SK-N-SH treated with all-trans-retinoic acid at 6 μM for 48 hours (cell line): ENCODE measurements at regions not wholly inside any gene's neighbourhood (a gene's known extent, or its start where the extent isn't known, plus 50 kb on each side); places are given as distances from the start of the nearest gene placed in this dataset.

ENCODE experiments used
- ARNTL ChIP-seq: fragments of 450-650 bp; formaldehyde crosslinking; IDR thresholded peaks from 2 replicates; pipeline ENCODE4 v1.5.0; 2020; ENCODE audit warnings: low read depth, mild to moderate bottlenecking, moderate library complexity, borderline replicate concordance
- BACH2 ChIP-seq: fragments of 250-450 bp; sonication (Bioruptor Pico); IDR thresholded peaks from 2 replicates; pipeline ENCODE4 v1.9.0; 2021; ENCODE audit warnings: mild to moderate bottlenecking, borderline replicate concordance
- PPARA ChIP-seq: fragments of 250-450 bp; sonication (Bioruptor Pico); IDR thresholded peaks from 2 replicates; pipeline ENCODE4 v1.5.0; 2020; ENCODE audit warnings: mild to moderate bottlenecking, borderline replicate concordance
- RARB ChIP-seq: fragments of 250-450 bp; sonication (Bioruptor Pico); IDR thresholded peaks from 2 replicates; pipeline ENCODE4 v1.8.0; 2021; ENCODE audit warnings: mild to moderate bottlenecking, moderate library complexity
- TCF4 ChIP-seq: fragments of 250-450 bp; sonication (Bioruptor Pico); IDR thresholded peaks from 2 replicates; pipeline ENCODE4 v1.8.0; 2021; ENCODE audit warnings: mild to moderate bottlenecking, moderate library complexity, borderline replicate concordance
- ZNF8 ChIP-seq: fragments of 450-650 bp; formaldehyde crosslinking; IDR thresholded peaks from 2 replicates; pipeline ENCODE4 v1.5.0; 2020; ENCODE audit warnings: mild to moderate bottlenecking, moderate library complexity
- TF ChIP-seq, protein P1 (sequence below): fragments of 250-450 bp; sonication (Bioruptor Pico); IDR thresholded peaks from 2 replicates; pipeline ENCODE4 v1.8.0; 2020; ENCODE audit warnings: mild to moderate bottlenecking, moderate library complexity, borderline replicate concordance
- TF ChIP-seq, protein P2 (sequence below): fragments of 250-450 bp; sonication (Bioruptor Pico); IDR thresholded peaks from 2 replicates; pipeline ENCODE4 v1.5.1; 2020; ENCODE audit warnings: low read depth, mild to moderate bottlenecking, moderate library complexity

DNA sequence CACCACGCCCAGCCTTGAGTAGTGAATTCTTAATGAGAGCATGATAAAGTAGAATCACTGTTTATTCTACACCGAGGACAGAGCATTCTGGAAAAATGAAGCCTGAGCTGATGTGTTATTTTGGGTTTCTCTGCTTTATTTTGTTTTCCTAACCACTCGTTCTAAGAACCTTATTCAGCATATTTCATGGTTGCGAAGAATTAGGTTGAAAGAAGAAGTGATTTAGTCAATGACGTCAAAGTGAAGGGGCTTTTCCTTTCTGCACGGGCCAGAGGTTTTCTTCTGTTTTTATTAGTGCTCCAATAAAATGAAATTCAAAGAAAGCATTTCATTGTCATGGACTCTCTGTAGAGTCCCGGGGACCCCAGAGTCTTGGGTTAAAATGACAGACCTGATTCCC lies 178.5 kb downstream of the MAF start:
- TF ChIP-seq RARB, result no peak
- TF ChIP-seq, protein P1, sequence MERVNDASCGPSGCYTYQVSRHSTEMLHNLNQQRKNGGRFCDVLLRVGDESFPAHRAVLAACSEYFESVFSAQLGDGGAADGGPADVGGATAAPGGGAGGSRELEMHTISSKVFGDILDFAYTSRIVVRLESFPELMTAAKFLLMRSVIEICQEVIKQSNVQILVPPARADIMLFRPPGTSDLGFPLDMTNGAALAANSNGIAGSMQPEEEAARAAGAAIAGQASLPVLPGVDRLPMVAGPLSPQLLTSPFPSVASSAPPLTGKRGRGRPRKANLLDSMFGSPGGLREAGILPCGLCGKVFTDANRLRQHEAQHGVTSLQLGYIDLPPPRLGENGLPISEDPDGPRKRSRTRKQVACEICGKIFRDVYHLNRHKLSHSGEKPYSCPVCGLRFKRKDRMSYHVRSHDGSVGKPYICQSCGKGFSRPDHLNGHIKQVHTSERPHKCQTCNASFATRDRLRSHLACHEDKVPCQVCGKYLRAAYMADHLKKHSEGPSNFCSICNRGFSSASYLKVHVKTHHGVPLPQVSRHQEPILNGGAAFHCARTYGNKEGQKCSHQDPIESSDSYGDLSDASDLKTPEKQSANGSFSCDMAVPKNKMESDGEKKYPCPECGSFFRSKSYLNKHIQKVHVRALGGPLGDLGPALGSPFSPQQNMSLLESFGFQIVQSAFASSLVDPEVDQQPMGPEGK (CRISPR knock-in tag), result no peak
- TF ChIP-seq ZNF8, result no peak
- TF ChIP-seq BACH2 (CRISPR knock-in tag), result no peak
- no peak for TF ChIP-seq TCF4 (CRISPR knock-in tag)
- TF ChIP-seq, protein P2, sequence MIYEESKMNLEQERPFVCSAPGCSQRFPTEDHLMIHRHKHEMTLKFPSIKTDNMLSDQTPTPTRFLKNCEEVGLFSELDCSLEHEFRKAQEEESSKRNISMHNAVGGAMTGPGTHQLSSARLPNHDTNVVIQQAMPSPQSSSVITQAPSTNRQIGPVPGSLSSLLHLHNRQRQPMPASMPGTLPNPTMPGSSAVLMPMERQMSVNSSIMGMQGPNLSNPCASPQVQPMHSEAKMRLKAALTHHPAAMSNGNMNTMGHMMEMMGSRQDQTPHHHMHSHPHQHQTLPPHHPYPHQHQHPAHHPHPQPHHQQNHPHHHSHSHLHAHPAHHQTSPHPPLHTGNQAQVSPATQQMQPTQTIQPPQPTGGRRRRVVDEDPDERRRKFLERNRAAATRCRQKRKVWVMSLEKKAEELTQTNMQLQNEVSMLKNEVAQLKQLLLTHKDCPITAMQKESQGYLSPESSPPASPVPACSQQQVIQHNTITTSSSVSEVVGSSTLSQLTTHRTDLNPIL, result no peak
- no peak for TF ChIP-seq PPARA
- no peak for TF ChIP-seq ARNTL (CRISPR knock-in tag)
